HCT116 (cell line): ENCODE measurements at regions not wholly inside any gene's neighbourhood (a gene's known extent, or its start where the extent isn't known, plus 50 kb on each side); places are given as distances from the start of the nearest gene placed in this dataset.

ENCODE experiments used
- ATAC-seq: fragments of 200-7000 bp; cut with Tn5 transposase; 2 replicates; pipeline ENCODE4 v1.9.1; 2020; ENCODE audit warnings: mild to moderate bottlenecking, moderate library complexity
- BruUV-seq: library from RNA; stranded (reverse); fragments of 400-500 nt; replicated peaks from 2 replicates; lab custom pipeline; 2021; lab: Mats Ljungman, UMichigan
- CTCF ChIA-PET: fragments of 300-600 bp; sonication (Branson Sonifier 250); formaldehyde crosslinking; loops from one replicate; lab custom pipeline; 2021; ENCODE audit warnings: antibody characterized with exemption; lab: Charles Lee
- POLR2A ChIA-PET: fragments of 300-600, 350-600 bp; sonication (Branson Sonifier 250); formaldehyde crosslinking; loops from one replicate; lab custom pipeline; 2021; ENCODE audit warnings: antibody characterized with exemption; lab: Charles Lee
- RAD21 ChIA-PET, 2 experiments: fragments of 300-600 bp; sonication (Branson Sonifier 250); formaldehyde crosslinking; loops; one replicate each; lab custom pipeline; 2023; ENCODE audit warnings: low total read pairs in 2 of 2; ENCODE audit not compliant: uncharacterized antibody in 2 of 2, unreplicated experiment in 2 of 2, low non-redundant PET in 1 of 2; lab: Charles Lee
- DNase-seq: peaks from one replicate; pipeline ENCODE4 v3.0.0-alpha.2; 2010; ENCODE audit warnings: low read depth, low spot score
- H2AFZ ChIP-seq: fragments of 200-600 bp; shearing (Covaris generic), sonication (generic); 2 replicates; pipeline ENCODE4 v1.6.1; 2017; ENCODE audit warnings: low read depth, mixed run types, mixed read lengths, antibody characterized with exemption, low read length; ENCODE audit not compliant: poor library complexity, severe bottlenecking
- H3K27ac ChIP-seq: 2 replicates; pipeline ENCODE4 v1.5.1; 2012; ENCODE audit warnings: low read depth, low read length
- H3K27me3 ChIP-seq: fragments of 200-600 bp; sonication (generic); 2 replicates; pipeline ENCODE4 v1.6.1; 2016; ENCODE audit warnings: mixed run types, low read length, mixed read lengths; ENCODE audit not compliant: insufficient read depth
- H3K36me3 ChIP-seq, 2 experiments: fragments of 200-500 bp in 1 of 2; fragments of 200-600 bp in 1 of 2; sonication (Bioruptor generic) in 1 of 2; sonication (generic) in 1 of 2; 2 replicates each; pipeline versions ENCODE4 v1.5.1 to v1.6.1; 2014 to 2016; ENCODE audit warnings: low read length in 2 of 2, inconsistent platforms in 1 of 2, mixed read lengths in 1 of 2, mixed run types in 1 of 2; ENCODE audit not compliant: insufficient read depth in 2 of 2, control insufficient read depth in 1 of 2
- H3K4me1 ChIP-seq, 2 experiments: fragments of 200-600 bp in 1 of 2; sonication (generic) in 1 of 2; 2 replicates each; pipeline versions ENCODE4 v1.5.1 to v1.6.1; 2012 to 2017; ENCODE audit warnings: low read length in 2 of 2, inconsistent platforms in 1 of 2, mild to moderate bottlenecking in 1 of 2, mixed read lengths in 1 of 2, mixed run types in 1 of 2, moderate library complexity in 1 of 2; ENCODE audit not compliant: insufficient read depth in 2 of 2, control insufficient read depth in 1 of 2
- H3K4me2 ChIP-seq: fragments of 200-600 bp; sonication (generic); 2 replicates; pipeline ENCODE4 v1.6.1; 2017; ENCODE audit warnings: mixed run types, low read length, mixed read lengths
- H3K4me3 ChIP-seq, 2 experiments: fragments of 200-600 bp in 1 of 2; sonication (generic) in 1 of 2; replicated peaks in 1 of 2; 2 replicates each; pipeline ENCODE4 v1.5.1; 2011 to 2016; ENCODE audit warnings: low read length in 2 of 2, control low read depth in 1 of 2, low read depth in 1 of 2, mild to moderate bottlenecking in 1 of 2, mixed read lengths in 1 of 2, mixed run types in 1 of 2
- H3K79me2 ChIP-seq: fragments of 200-600 bp; sonication (generic); 2 replicates; pipeline ENCODE4 v1.6.1; 2017; ENCODE audit warnings: mild to moderate bottlenecking, mixed run types, low read length, moderate library complexity, mixed read lengths; ENCODE audit not compliant: insufficient read depth
- H3K9ac ChIP-seq: fragments of 200-600 bp; sonication (generic); 2 replicates; pipeline ENCODE4 v1.6.1; 2016; ENCODE audit warnings: low read length, mixed read lengths
- H3K9me2 ChIP-seq: fragments of 200-600 bp; sonication (generic), shearing (Covaris generic); 2 replicates; pipeline ENCODE4 v1.6.1; 2017; ENCODE audit warnings: mixed run types, mild to moderate bottlenecking, moderate library complexity; ENCODE audit not compliant: insufficient read depth
- H3K9me3 ChIP-seq, 2 experiments: fragments of 200-500 bp in 1 of 2; fragments of 200-600 bp in 1 of 2; sonication (Bioruptor generic) in 1 of 2; sonication (generic) in 1 of 2; 2 replicates each; pipeline ENCODE4 v1.6.1; 2014 to 2017; ENCODE audit warnings: low read length in 2 of 2, mixed read lengths in 2 of 2, inconsistent platforms in 1 of 2, low read depth in 1 of 2, mild to moderate bottlenecking in 1 of 2, mixed run types in 1 of 2, moderate library complexity in 1 of 2; ENCODE audit not compliant: control insufficient read depth in 1 of 2, insufficient read depth in 1 of 2
- H4K20me1 ChIP-seq: fragments of 200-600 bp; sonication (generic), shearing (Covaris generic); 2 replicates; pipeline ENCODE4 v1.6.1; 2017; ENCODE audit warnings: mixed run types, mild to moderate bottlenecking, moderate library complexity; ENCODE audit not compliant: insufficient read depth
- CBX3 ChIP-seq: IDR thresholded peaks from 2 replicates; pipeline ENCODE4 v1.6.1; 2012; ENCODE audit warnings: low read depth
- CTCF ChIP-seq, 3 experiments: fragments of 200-600 bp in 1 of 3; sonication (generic) in 1 of 3; IDR thresholded peaks in 2 of 3; conservative IDR thresholded peaks in 1 of 3; 2 replicates each; pipeline ENCODE4 v1.5.1; 2012 to 2017; ENCODE audit warnings: low read depth in 2 of 3, low read length in 2 of 3, antibody characterized with exemption in 1 of 3, borderline replicate concordance in 1 of 3, control low read depth in 1 of 3, mild to moderate bottlenecking in 1 of 3, mixed read lengths in 1 of 3, mixed run types in 1 of 3, moderate library complexity in 1 of 3; ENCODE audit not compliant: insufficient read depth in 1 of 3
- ELF1 ChIP-seq: IDR thresholded peaks from 2 replicates; pipeline ENCODE4 v1.6.1; 2012; ENCODE audit warnings: low read depth, borderline replicate concordance
- EZH2 ChIP-seq: fragments of 200-600 bp; sonication (generic); IDR thresholded peaks from 2 replicates; pipeline ENCODE4 v1.6.1; 2017; ENCODE audit warnings: antibody characterized with exemption, mixed run types
- FOSL1 ChIP-seq: IDR thresholded peaks from 2 replicates; pipeline ENCODE4 v1.6.1; 2012; ENCODE audit warnings: low read depth
- MAX ChIP-seq: IDR thresholded peaks from 2 replicates; pipeline ENCODE4 v1.6.1; 2012
- POLR2A ChIP-seq: IDR thresholded peaks from 2 replicates; pipeline ENCODE4 v1.7.0; 2011; ENCODE audit warnings: borderline replicate concordance; ENCODE audit not compliant: insufficient read depth, insufficient read length; ENCODE audit errors: extremely low read depth
- POLR2AphosphoS5 ChIP-seq: IDR thresholded peaks from 2 replicates; pipeline ENCODE4 v1.6.1; 2011; ENCODE audit warnings: mild to moderate bottlenecking, low read depth, low read length, moderate library complexity
- RAD21 ChIP-seq: IDR thresholded peaks from 2 replicates; pipeline ENCODE4 v1.6.1; 2012; ENCODE audit warnings: low read depth, mild to moderate bottlenecking
- REST ChIP-seq: IDR thresholded peaks from 2 replicates; pipeline ENCODE4 v1.6.1; 2012; ENCODE audit warnings: low read depth
- SIN3A ChIP-seq: IDR thresholded peaks from 2 replicates; pipeline ENCODE4 v1.6.1; 2012; ENCODE audit warnings: low read depth
- SRF ChIP-seq: IDR thresholded peaks from 2 replicates; pipeline ENCODE4 v1.6.1; 2012; ENCODE audit warnings: low read depth
- TCF7L2 ChIP-seq: IDR thresholded peaks from 2 replicates; pipeline ENCODE4 v1.7.0; 2011; ENCODE audit warnings: borderline replicate concordance, inconsistent platforms; ENCODE audit not compliant: insufficient read depth, insufficient read length; ENCODE audit errors: extremely low read depth
- YY1 ChIP-seq: IDR thresholded peaks from 2 replicates; pipeline ENCODE4 v1.6.1; 2011; ENCODE audit warnings: low read length, low read depth, moderate library complexity, mild to moderate bottlenecking; ENCODE audit not compliant: insufficient replicate concordance; ENCODE audit errors: extremely low read depth
- ZFX ChIP-seq: fragments of 450-650 bp; IDR thresholded peaks from 2 replicates; pipeline ENCODE4 v1.6.1; 2017
- ZNF274 ChIP-seq: fragments of 200-500 bp; sonication (Bioruptor generic); IDR thresholded peaks from 2 replicates; pipeline ENCODE4 v1.6.1; 2014; ENCODE audit warnings: mild to moderate bottlenecking, low read depth, low read length, inconsistent platforms
- intact Hi-C: fragments of 100-400 bp; cut with micrococcal nuclease; formaldehyde crosslinking; loops from 2 replicates; pipeline ENCODE4 v1.10.0; 2022

GRCh38 chr10:84701370-84701720, 373.0 kb downstream of the CCSER2 start:
- Histone ChIP-seq H3K27ac (no peak overlapping the region), H3K4me2 (no peak overlapping the region), H2AFZ (no peak overlapping the region), H3K27me3 (peaks cover 56% of the 10 kb centered on the region), H3K9ac (no peak overlapping the region), H3K36me3 (no peaks in the 10 kb centered on the region), H3K9me2 (no peaks in the 10 kb centered on the region), H4K20me1 (no peaks in the 10 kb centered on the region), H3K9me3 (no peaks in the 10 kb centered on the region), H3K79me2 (no peaks in the 10 kb centered on the region), H3K4me3 (no peak overlapping the region), H3K4me1 (no peaks in the 10 kb centered on the region)
- POLR2A ChIA-PET: no interaction called here
- intact Hi-C loops: no loop called here
- no peak for ATAC-seq
- CTCF ChIA-PET: no interaction called here
- no peak for TF ChIP-seq CBX3
- TF ChIP-seq ZNF274: no peak
- RAD21 ChIA-PET: no interaction called here
- no peak for DNase-seq
- no TSS peak for BruUV-seq

- Histone ChIP-seq H2AFZ (no peak overlapping the region), H3K9ac (no peak overlapping the region), H3K36me3 (no peaks in the 10 kb centered on the region), H3K79me2 (no peaks in the 10 kb centered on the region), H3K9me2 (no peaks in the 10 kb centered on the region), H3K27me3 (peaks cover 50% of the 10 kb centered on the region), H4K20me1 (no peaks in the 10 kb centered on the region), H3K27ac (no peak overlapping the region), H3K4me2 (no peak overlapping the region), H3K9me3 (no peaks in the 10 kb centered on the region), H3K4me1 (no peaks in the 10 kb centered on the region), H3K4me3 (no peak overlapping the region)
- intact Hi-C loops: no loop called here
- ChIA-PET CTCF (no interaction called here), RAD21 (no interaction called here), POLR2A (no interaction called here)
- DNase-seq: no peak
- no peak for ATAC-seq
- no TSS peak for BruUV-seq
- TF ChIP-seq SIN3A (no peak), SRF (no peak), REST (no peak), YY1 (no peak), ELF1 (no peak), POLR2A (no peak), CTCF (IDR thresholded peaks at IDR 0.05 in 2 of 3, conservative IDR thresholded peaks at IDR 0.05 in 1 of 3; ENCODE audit: borderline replicate concordance in 1 of 3, insufficient read depth in 1 of 3, low read depth in 2 of 3, low read length in 2 of 3) (no peak), FOSL1 (no peak), EZH2 (no peak), ZFX (no peak), ZNF274 (no peak), TCF7L2 (no peak), POLR2AphosphoS5 (no peak), RAD21 (no peak), MAX (no peak)
Measured at GRCh38 chr10:84704101-84704500, 375.7 kb downstream of the CCSER2 start.
